ENCODE measurements at regions not wholly inside any gene's neighbourhood (a gene's known extent, or its start where the extent isn't known, plus 50 kb on each side); places are given as distances from the start of the nearest gene placed in this dataset.

GRCh38 chr6:100232781-100233573, 231.7 kb downstream of the SIM1 start:
- no peak overlapping the region for H3K4me3 ChIP-seq (ENCODE audit: low read depth, low read length)
- TF ChIP-seq MAX (IDR thresholded peaks at IDR 0.05; ENCODE audit: low read depth, low read length) (no peak), MYC (IDR thresholded peaks at IDR 0.05; ENCODE audit: low read depth, low read length) (no peak), POLR2A (IDR thresholded peaks at IDR 0.05; ENCODE audit: extremely low read depth, insufficient read length) (no peak)
- TF ChIP-seq, protein P1, sequence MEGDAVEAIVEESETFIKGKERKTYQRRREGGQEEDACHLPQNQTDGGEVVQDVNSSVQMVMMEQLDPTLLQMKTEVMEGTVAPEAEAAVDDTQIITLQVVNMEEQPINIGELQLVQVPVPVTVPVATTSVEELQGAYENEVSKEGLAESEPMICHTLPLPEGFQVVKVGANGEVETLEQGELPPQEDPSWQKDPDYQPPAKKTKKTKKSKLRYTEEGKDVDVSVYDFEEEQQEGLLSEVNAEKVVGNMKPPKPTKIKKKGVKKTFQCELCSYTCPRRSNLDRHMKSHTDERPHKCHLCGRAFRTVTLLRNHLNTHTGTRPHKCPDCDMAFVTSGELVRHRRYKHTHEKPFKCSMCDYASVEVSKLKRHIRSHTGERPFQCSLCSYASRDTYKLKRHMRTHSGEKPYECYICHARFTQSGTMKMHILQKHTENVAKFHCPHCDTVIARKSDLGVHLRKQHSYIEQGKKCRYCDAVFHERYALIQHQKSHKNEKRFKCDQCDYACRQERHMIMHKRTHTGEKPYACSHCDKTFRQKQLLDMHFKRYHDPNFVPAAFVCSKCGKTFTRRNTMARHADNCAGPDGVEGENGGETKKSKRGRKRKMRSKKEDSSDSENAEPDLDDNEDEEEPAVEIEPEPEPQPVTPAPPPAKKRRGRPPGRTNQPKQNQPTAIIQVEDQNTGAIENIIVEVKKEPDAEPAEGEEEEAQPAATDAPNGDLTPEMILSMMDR (IDR thresholded peaks at IDR 0.05; ENCODE audit: low read depth, low read length): no peak
- DNase-seq (ENCODE audit: low read depth): no peak

- TF ChIP-seq MYC (IDR thresholded peaks at IDR 0.05; ENCODE audit: low read depth, low read length): no peak
- TF ChIP-seq, protein P1 (IDR thresholded peaks at IDR 0.05; ENCODE audit: low read depth, low read length): no peak
- TF ChIP-seq POLR2A (IDR thresholded peaks at IDR 0.05; ENCODE audit: extremely low read depth, insufficient read length): no peak
- TF ChIP-seq MAX (IDR thresholded peaks at IDR 0.05; ENCODE audit: low read depth, low read length): no peak
- no peak overlapping the region for H3K4me3 ChIP-seq (ENCODE audit: low read depth, low read length)
- no peak for DNase-seq (ENCODE audit: low read depth)
Measured at GRCh38 chr6:100230953-100231316, 233.8 kb downstream of the SIM1 start.

- no peak overlapping the region for H3K4me3 ChIP-seq (ENCODE audit: low read depth, low read length)
- TF ChIP-seq MYC (IDR thresholded peaks at IDR 0.05; ENCODE audit: low read depth, low read length) (no peak), MAX (IDR thresholded peaks at IDR 0.05; ENCODE audit: low read depth, low read length) (no peak), POLR2A (IDR thresholded peaks at IDR 0.05; ENCODE audit: extremely low read depth, insufficient read length) (no peak)
- TF ChIP-seq, protein P1 (IDR thresholded peaks at IDR 0.05; ENCODE audit: low read depth, low read length): no peak
- no peak for DNase-seq (ENCODE audit: low read depth)
Measured at GRCh38 chr6:100230115-100230952, 234.4 kb downstream of the SIM1 start.

DNA sequence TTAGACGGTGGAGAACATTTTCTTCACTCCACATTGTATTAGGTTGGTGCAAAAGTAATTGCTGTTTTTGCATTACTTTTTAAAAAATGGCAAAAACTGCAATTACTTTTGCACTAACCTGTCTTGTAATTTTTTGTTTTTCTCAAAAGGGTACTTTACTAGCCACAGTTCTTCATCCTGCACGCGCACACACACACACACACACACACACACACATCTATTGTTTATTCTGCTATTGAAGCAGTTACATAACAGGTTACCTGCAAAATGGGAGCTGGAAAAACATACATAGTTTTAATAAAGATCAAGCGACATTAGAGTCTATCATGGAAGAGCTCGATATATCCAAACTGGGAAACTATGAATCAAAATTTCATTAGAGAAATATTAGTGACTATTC, 235.2 kb downstream of the SIM1 start:
- TF ChIP-seq MYC (IDR thresholded peaks at IDR 0.05; ENCODE audit: low read depth, low read length) (no peak), POLR2A (IDR thresholded peaks at IDR 0.05; ENCODE audit: extremely low read depth, insufficient read length) (no peak), MAX (IDR thresholded peaks at IDR 0.05; ENCODE audit: low read depth, low read length) (no peak)
- TF ChIP-seq, protein P1 (IDR thresholded peaks at IDR 0.05; ENCODE audit: low read depth, low read length): no peak
- H3K4me3 ChIP-seq (ENCODE audit: low read depth, low read length): peak overlapping the region; percentile 51

GRCh38 chr6:100228834-100229441, 234.9 kb upstream of the MCHR2 start:
- TF ChIP-seq POLR2A (IDR thresholded peaks at IDR 0.05; ENCODE audit: extremely low read depth, insufficient read length) (peak; percentile 59), MYC (IDR thresholded peaks at IDR 0.05; ENCODE audit: low read depth, low read length) (peak; percentile 18; the same call in 1 of the 2 replicates), MAX (IDR thresholded peaks at IDR 0.05; ENCODE audit: low read depth, low read length) (no peak)
- TF ChIP-seq, protein P1 (IDR thresholded peaks at IDR 0.05; ENCODE audit: low read depth, low read length): peak; percentile 12
- peak overlapping the region; percentile 72 for H3K4me3 ChIP-seq (ENCODE audit: low read depth, low read length)
- peak; percentile 90 for DNase-seq (ENCODE audit: low read depth)

More for the DNA sequence above, 235.2 kb downstream of the SIM1 start:
- no peak for DNase-seq (ENCODE audit: low read depth)

Data from NB4 (cell line).